K562 (cell line): ENCODE measurements at regions not wholly inside any gene's neighbourhood (a gene's known extent, or its start where the extent isn't known, plus 50 kb on each side); places are given as distances from the start of the nearest gene placed in this dataset.

ENCODE experiments used
- AFF1 ChIP-seq, 2 experiments: fragments of 450-650 bp; IDR thresholded peaks; 2 replicates each; pipeline ENCODE4 v1.6.1; 2018; ENCODE audit warnings: mild to moderate bottlenecking in 2 of 2, low read depth in 1 of 2; ENCODE audit not compliant: partially characterized antibody in 2 of 2
- RCOR1 ChIP-seq, 2 experiments: IDR thresholded peaks; 2 replicates each; pipeline ENCODE4 v1.6.1; 2012; ENCODE audit warnings: low read depth in 2 of 2, low read length in 2 of 2, borderline replicate concordance in 1 of 2, improper control_type of control experiment in 1 of 2
- TF ChIP-seq, protein P1 (sequence below), 2 experiments: fragments of 450-650 bp in 1 of 2; sonication (generic) in 1 of 2; formaldehyde crosslinking in 1 of 2; IDR thresholded peaks; 2 replicates each; pipeline versions ENCODE4 v1.7.1 to v1.9.0; 2016 to 2022; ENCODE audit warnings: inconsistent platforms in 1 of 2, mild to moderate bottlenecking in 1 of 2, missing genetic modification reagents in 1 of 2

GRCh38 chr5:152329207-152329606, 75.9 kb downstream of the NMUR2 start (continued):
- TF ChIP-seq, protein P1, sequence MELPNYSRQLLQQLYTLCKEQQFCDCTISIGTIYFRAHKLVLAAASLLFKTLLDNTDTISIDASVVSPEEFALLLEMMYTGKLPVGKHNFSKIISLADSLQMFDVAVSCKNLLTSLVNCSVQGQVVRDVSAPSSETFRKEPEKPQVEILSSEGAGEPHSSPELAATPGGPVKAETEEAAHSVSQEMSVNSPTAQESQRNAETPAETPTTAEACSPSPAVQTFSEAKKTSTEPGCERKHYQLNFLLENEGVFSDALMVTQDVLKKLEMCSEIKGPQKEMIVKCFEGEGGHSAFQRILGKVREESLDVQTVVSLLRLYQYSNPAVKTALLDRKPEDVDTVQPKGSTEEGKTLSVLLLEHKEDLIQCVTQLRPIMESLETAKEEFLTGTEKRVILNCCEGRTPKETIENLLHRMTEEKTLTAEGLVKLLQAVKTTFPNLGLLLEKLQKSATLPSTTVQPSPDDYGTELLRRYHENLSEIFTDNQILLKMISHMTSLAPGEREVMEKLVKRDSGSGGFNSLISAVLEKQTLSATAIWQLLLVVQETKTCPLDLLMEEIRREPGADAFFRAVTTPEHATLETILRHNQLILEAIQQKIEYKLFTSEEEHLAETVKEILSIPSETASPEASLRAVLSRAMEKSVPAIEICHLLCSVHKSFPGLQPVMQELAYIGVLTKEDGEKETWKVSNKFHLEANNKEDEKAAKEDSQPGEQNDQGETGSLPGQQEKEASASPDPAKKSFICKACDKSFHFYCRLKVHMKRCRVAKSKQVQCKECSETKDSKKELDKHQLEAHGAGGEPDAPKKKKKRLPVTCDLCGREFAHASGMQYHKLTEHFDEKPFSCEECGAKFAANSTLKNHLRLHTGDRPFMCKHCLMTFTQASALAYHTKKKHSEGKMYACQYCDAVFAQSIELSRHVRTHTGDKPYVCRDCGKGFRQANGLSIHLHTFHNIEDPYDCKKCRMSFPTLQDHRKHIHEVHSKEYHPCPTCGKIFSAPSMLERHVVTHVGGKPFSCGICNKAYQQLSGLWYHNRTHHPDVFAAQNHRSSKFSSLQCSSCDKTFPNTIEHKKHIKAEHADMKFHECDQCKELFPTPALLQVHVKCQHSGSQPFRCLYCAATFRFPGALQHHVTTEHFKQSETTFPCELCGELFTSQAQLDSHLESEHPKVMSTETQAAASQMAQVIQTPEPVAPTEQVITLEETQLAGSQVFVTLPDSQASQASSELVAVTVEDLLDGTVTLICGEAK (IDR thresholded peaks at IDR 0.05), result no peak
- TF ChIP-seq, protein P1 (CRISPR knock-in tag; IDR thresholded peaks at IDR 0.05), result no peak
- TF ChIP-seq AFF1 (IDR thresholded peaks at IDR 0.05; ENCODE audit: low read depth in 1 of 2, partially characterized antibody in 2 of 2) (no peak), RCOR1 (IDR thresholded peaks at IDR 0.05; ENCODE audit: borderline replicate concordance in 1 of 2, low read depth in 2 of 2, low read length in 2 of 2) (no peak)
